ENCODE measurements at regions not wholly inside any gene's neighbourhood (a gene's known extent, or its start where the extent isn't known, plus 50 kb on each side); places are given as distances from the start of the nearest gene placed in this dataset.

DNA sequence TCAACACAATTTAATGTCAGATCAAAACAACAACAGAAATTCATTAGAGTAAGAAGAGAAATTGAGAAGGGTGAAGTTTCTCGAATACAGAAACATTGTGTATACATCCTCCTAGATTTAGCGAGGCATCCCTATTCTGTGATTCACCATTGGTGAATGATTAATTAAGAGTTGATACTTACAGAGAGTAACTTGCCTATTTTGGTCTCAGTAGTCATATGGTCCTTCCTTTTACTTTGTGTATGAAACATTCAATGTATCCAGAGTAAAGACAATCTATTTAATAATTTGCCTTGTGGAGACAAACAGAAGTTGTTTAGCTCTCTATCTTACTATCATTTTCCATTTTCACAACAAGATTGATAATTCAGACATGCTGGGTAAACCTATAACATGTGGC is 432.0 kb downstream of the ZPLD1 start:
- no peaks in the 10 kb centered on the region for H3K4me1 ChIP-seq (ENCODE audit: control insufficient read depth in 1 of 2, insufficient read depth in 2 of 2, low read length in 2 of 2)
- H3K27me3 ChIP-seq (ENCODE audit: control insufficient read depth in 1 of 2, insufficient read depth in 2 of 2, low read length in 2 of 2), result no peaks in the 10 kb centered on the region
- H3K9ac ChIP-seq (ENCODE audit: low read depth in 1 of 2, low read length in 2 of 2), result no peak overlapping the region
- no peak overlapping the region for H3K4me3 ChIP-seq (ENCODE audit: low read depth in 1 of 2, low read length in 2 of 2)
- H3K36me3 ChIP-seq (ENCODE audit: control insufficient read depth in 1 of 2, insufficient read depth in 2 of 2, low read length in 2 of 2), result no peaks in the 10 kb centered on the region
- H3K9me3 ChIP-seq (ENCODE audit: control insufficient read depth in 1 of 2, low read length in 2 of 2), result no peaks in the 10 kb centered on the region
- no peak overlapping the region for H3K27ac ChIP-seq (ENCODE audit: low read depth, low read length)

GRCh38 chr3:102883515-102883914 is 448.7 kb downstream of the ZPLD1 start:
- Histone ChIP-seq H3K4me3 (ENCODE audit: low read depth in 1 of 2, low read length in 2 of 2) (no peak overlapping the region), H3K9me3 (ENCODE audit: control insufficient read depth in 1 of 2, low read length in 2 of 2) (no peaks in the 10 kb centered on the region), H3K4me1 (ENCODE audit: control insufficient read depth in 1 of 2, insufficient read depth in 2 of 2, low read length in 2 of 2) (no peaks in the 10 kb centered on the region), H3K9ac (ENCODE audit: low read depth in 1 of 2, low read length in 2 of 2) (no peak overlapping the region), H3K27ac (ENCODE audit: low read depth, low read length) (no peak overlapping the region), H3K27me3 (ENCODE audit: control insufficient read depth in 1 of 2, insufficient read depth in 2 of 2, low read length in 2 of 2) (no peaks in the 10 kb centered on the region), H3K36me3 (ENCODE audit: control insufficient read depth in 1 of 2, insufficient read depth in 2 of 2, low read length in 2 of 2) (no peaks in the 10 kb centered on the region)

- no peaks in the 10 kb centered on the region for H3K4me1 ChIP-seq (ENCODE audit: control insufficient read depth in 1 of 2, insufficient read depth in 2 of 2, low read length in 2 of 2)
- no peak overlapping the region for H3K9ac ChIP-seq (ENCODE audit: low read depth in 1 of 2, low read length in 2 of 2)
- no peaks in the 10 kb centered on the region for H3K9me3 ChIP-seq (ENCODE audit: control insufficient read depth in 1 of 2, low read length in 2 of 2)
- H3K36me3 ChIP-seq (ENCODE audit: control insufficient read depth in 1 of 2, insufficient read depth in 2 of 2, low read length in 2 of 2), result no peaks in the 10 kb centered on the region
- H3K27ac ChIP-seq (ENCODE audit: low read depth, low read length), result no peak overlapping the region
- H3K4me3 ChIP-seq (ENCODE audit: low read depth in 1 of 2, low read length in 2 of 2), result no peak overlapping the region
- no peaks in the 10 kb centered on the region for H3K27me3 ChIP-seq (ENCODE audit: control insufficient read depth in 1 of 2, insufficient read depth in 2 of 2, low read length in 2 of 2)
Measured at GRCh38 chr3:102885289-102885688, 450.5 kb downstream of the ZPLD1 start.

GRCh38 chr3:102887431-102887830 is 452.6 kb downstream of the ZPLD1 start:
- H3K4me1 ChIP-seq (ENCODE audit: control insufficient read depth in 1 of 2, insufficient read depth in 2 of 2, low read length in 2 of 2), result no peaks in the 10 kb centered on the region
- H3K36me3 ChIP-seq (ENCODE audit: control insufficient read depth in 1 of 2, insufficient read depth in 2 of 2, low read length in 2 of 2), result no peaks in the 10 kb centered on the region
- no peak overlapping the region for H3K27ac ChIP-seq (ENCODE audit: low read depth, low read length)
- no peak overlapping the region for H3K4me3 ChIP-seq (ENCODE audit: low read depth in 1 of 2, low read length in 2 of 2)
- H3K27me3 ChIP-seq (ENCODE audit: control insufficient read depth in 1 of 2, insufficient read depth in 2 of 2, low read length in 2 of 2), result no peaks in the 10 kb centered on the region
- H3K9me3 ChIP-seq (ENCODE audit: control insufficient read depth in 1 of 2, low read length in 2 of 2), result no peaks in the 10 kb centered on the region
- no peak overlapping the region for H3K9ac ChIP-seq (ENCODE audit: low read depth in 1 of 2, low read length in 2 of 2)

DNA sequence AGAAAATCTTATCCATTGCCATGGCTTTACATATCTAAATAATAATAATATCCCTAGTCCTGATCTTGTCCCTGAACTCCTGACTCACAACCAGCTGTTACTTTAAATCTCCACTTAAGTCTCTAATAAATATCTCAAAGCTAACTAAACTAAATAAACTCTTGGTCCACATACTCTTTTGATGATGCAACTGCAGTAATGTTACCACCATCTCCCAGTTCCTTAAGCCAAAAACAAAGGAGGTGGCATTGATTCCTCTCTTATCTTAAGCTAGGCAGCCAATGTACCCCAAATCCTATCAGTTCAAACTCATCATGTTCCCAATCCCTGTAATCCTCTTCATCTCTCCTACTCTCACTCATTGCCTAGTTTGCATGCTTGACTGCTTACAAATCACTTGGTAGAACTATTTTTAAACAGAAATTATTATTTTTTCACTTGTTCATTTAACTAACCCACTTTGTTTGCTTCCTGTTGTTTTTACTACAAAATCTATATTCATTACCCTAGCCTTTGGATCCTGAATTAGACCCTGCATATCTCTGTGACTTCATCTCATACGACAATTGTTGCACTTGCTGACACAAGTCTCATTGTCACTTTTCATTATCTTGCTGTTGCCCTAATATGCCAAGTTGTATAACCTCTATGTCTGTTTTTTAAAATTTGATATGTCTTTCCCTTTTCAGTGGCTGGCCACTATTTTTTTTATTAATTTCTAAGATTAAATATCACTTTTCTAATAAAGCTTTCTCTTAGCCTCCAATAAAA is 462.2 kb downstream of the ZPLD1 start:
- H3K9ac ChIP-seq (ENCODE audit: low read depth in 1 of 2, low read length in 2 of 2), result no peak overlapping the region
- no peaks in the 10 kb centered on the region for H3K36me3 ChIP-seq (ENCODE audit: control insufficient read depth in 1 of 2, insufficient read depth in 2 of 2, low read length in 2 of 2)
- no peak overlapping the region for H3K27ac ChIP-seq (ENCODE audit: low read depth, low read length)
- H3K27me3 ChIP-seq (ENCODE audit: control insufficient read depth in 1 of 2, insufficient read depth in 2 of 2, low read length in 2 of 2), result no peaks in the 10 kb centered on the region
- H3K4me3 ChIP-seq (ENCODE audit: low read depth in 1 of 2, low read length in 2 of 2), result no peak overlapping the region
- H3K9me3 ChIP-seq (ENCODE audit: control insufficient read depth in 1 of 2, low read length in 2 of 2), result no peaks in the 10 kb centered on the region
- H3K4me1 ChIP-seq (ENCODE audit: control insufficient read depth in 1 of 2, insufficient read depth in 2 of 2, low read length in 2 of 2), result no peaks in the 10 kb centered on the region

DNA sequence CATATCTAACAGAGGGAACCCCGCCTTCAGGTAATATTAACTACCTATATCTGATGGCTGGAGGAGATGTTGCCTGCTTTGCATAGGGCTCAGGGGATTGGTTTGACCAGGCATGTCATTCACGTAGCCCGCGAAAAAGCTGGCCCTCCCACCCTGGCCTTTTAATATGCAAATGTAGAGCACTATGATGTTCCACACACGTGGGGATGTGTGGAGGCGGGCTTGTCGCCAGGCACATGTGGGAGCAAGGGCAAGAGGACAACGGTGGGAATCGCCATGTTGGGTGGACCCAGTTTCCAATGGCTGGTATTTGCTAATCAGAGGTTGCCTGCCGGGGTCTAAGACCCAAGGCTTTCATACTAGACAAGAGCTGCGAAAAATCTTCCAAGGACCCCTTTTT is 469.8 kb downstream of the ZPLD1 start:
- Histone ChIP-seq H3K4me1 (ENCODE audit: control insufficient read depth in 1 of 2, insufficient read depth in 2 of 2, low read length in 2 of 2) (no peaks in the 10 kb centered on the region), H3K9ac (ENCODE audit: low read depth in 1 of 2, low read length in 2 of 2) (no peak overlapping the region), H3K27me3 (ENCODE audit: control insufficient read depth in 1 of 2, insufficient read depth in 2 of 2, low read length in 2 of 2) (no peaks in the 10 kb centered on the region), H3K27ac (ENCODE audit: low read depth, low read length) (no peak overlapping the region), H3K36me3 (ENCODE audit: control insufficient read depth in 1 of 2, insufficient read depth in 2 of 2, low read length in 2 of 2) (no peaks in the 10 kb centered on the region), H3K9me3 (ENCODE audit: control insufficient read depth in 1 of 2, low read length in 2 of 2) (no peaks in the 10 kb centered on the region), H3K4me3 (ENCODE audit: low read depth in 1 of 2, low read length in 2 of 2) (no peak overlapping the region)

DNA sequence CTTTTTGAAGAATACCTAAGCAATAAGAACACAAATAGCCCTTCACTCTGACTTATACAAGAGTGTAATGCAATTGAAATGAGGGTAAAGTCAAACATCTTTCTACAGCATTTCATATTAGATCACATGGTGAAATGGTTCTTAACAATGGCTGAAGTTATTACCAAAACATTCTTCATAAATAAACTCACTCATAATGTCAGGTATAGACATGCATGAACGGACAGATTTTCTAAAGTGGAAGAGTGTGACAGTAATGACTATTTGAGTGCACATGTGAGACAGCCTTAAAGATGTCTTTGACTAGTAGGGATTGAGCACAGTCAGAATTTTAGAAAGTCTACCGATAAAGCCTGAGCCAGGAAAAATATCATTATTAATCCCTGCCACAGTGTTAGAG is 471.0 kb downstream of the ZPLD1 start:
- no peak overlapping the region for H3K9ac ChIP-seq (ENCODE audit: low read depth in 1 of 2, low read length in 2 of 2)
- no peaks in the 10 kb centered on the region for H3K36me3 ChIP-seq (ENCODE audit: control insufficient read depth in 1 of 2, insufficient read depth in 2 of 2, low read length in 2 of 2)
- H3K27me3 ChIP-seq (ENCODE audit: control insufficient read depth in 1 of 2, insufficient read depth in 2 of 2, low read length in 2 of 2), result no peaks in the 10 kb centered on the region
- H3K9me3 ChIP-seq (ENCODE audit: control insufficient read depth in 1 of 2, low read length in 2 of 2), result no peaks in the 10 kb centered on the region
- no peaks in the 10 kb centered on the region for H3K4me1 ChIP-seq (ENCODE audit: control insufficient read depth in 1 of 2, insufficient read depth in 2 of 2, low read length in 2 of 2)
- H3K4me3 ChIP-seq (ENCODE audit: low read depth in 1 of 2, low read length in 2 of 2), result no peak overlapping the region
- no peak overlapping the region for H3K27ac ChIP-seq (ENCODE audit: low read depth, low read length)

DNA sequence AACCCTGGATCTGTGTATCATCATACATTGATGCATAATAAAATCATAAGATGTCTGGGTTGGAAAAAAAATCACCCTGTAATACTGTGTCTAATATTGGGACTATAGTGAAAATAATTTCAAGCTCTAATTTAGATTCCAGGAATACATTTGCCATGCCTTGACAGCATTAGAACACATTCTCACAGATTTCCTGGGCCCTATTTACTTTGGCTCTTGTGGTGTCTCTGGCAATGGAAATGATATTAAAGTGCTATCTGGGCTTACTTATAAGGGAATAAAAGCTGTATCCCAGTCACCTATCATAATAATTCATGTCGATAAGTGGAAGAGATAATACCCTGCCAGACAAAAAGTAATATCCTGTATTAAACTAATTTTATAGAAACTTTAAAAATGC is 472.0 kb downstream of the ZPLD1 start:
- H3K9ac ChIP-seq (ENCODE audit: low read depth in 1 of 2, low read length in 2 of 2), result no peak overlapping the region
- H3K9me3 ChIP-seq (ENCODE audit: control insufficient read depth in 1 of 2, low read length in 2 of 2), result no peaks in the 10 kb centered on the region
- H3K27ac ChIP-seq (ENCODE audit: low read depth, low read length), result no peak overlapping the region
- H3K4me3 ChIP-seq (ENCODE audit: low read depth in 1 of 2, low read length in 2 of 2), result no peak overlapping the region
- H3K36me3 ChIP-seq (ENCODE audit: control insufficient read depth in 1 of 2, insufficient read depth in 2 of 2, low read length in 2 of 2), result no peaks in the 10 kb centered on the region
- H3K27me3 ChIP-seq (ENCODE audit: control insufficient read depth in 1 of 2, insufficient read depth in 2 of 2, low read length in 2 of 2), result no peaks in the 10 kb centered on the region
- no peaks in the 10 kb centered on the region for H3K4me1 ChIP-seq (ENCODE audit: control insufficient read depth in 1 of 2, insufficient read depth in 2 of 2, low read length in 2 of 2)

DNA sequence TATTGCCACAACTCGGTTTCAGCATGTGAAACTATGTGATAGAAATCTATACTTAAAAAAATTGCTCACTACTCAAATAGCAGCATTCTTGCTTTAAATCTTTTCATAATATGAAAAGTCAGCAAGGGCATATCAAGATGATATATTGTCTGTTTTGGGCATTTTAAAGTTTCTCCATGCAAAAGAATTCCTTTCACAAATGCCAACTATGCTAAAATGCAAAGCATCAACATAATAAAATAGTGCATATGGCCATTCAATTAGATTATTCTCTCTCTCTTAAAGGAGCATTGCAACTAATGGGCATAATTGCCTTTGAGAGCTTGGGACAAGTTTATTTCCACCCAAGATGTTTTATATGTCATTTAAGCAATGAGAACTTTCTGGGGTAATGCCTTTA is 475.1 kb downstream of the ZPLD1 start:
- no peak overlapping the region for H3K9ac ChIP-seq (ENCODE audit: low read depth in 1 of 2, low read length in 2 of 2)
- no peak overlapping the region for H3K4me3 ChIP-seq (ENCODE audit: low read depth in 1 of 2, low read length in 2 of 2)
- no peaks in the 10 kb centered on the region for H3K27me3 ChIP-seq (ENCODE audit: control insufficient read depth in 1 of 2, insufficient read depth in 2 of 2, low read length in 2 of 2)
- no peaks in the 10 kb centered on the region for H3K9me3 ChIP-seq (ENCODE audit: control insufficient read depth in 1 of 2, low read length in 2 of 2)
- H3K4me1 ChIP-seq (ENCODE audit: control insufficient read depth in 1 of 2, insufficient read depth in 2 of 2, low read length in 2 of 2), result no peaks in the 10 kb centered on the region
- no peak overlapping the region for H3K27ac ChIP-seq (ENCODE audit: low read depth, low read length)
- H3K36me3 ChIP-seq (ENCODE audit: control insufficient read depth in 1 of 2, insufficient read depth in 2 of 2, low read length in 2 of 2), result no peaks in the 10 kb centered on the region

DNA sequence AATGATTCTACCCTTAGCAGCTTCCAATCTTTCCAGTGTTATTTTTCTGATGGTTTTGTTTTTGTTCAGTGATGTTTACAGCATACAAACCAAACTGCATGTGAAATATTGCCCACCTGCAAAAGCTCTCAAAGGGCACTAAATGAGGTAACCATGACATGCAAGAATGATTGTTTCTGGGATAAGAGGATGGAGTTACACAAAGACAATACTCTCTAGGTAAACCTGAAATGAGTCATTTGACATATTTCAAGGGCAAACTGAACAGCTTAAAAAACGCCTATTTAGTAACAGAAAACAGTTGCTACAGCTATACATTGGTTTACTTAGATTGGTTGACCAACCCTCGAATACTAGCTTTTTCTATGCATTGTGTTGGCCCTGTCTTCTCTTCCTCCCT is 481.7 kb downstream of the ZPLD1 start:
- Histone ChIP-seq H3K9ac (ENCODE audit: low read depth in 1 of 2, low read length in 2 of 2) (no peak overlapping the region), H3K9me3 (ENCODE audit: control insufficient read depth in 1 of 2, low read length in 2 of 2) (no peaks in the 10 kb centered on the region), H3K27me3 (ENCODE audit: control insufficient read depth in 1 of 2, insufficient read depth in 2 of 2, low read length in 2 of 2) (no peaks in the 10 kb centered on the region), H3K4me3 (ENCODE audit: low read depth in 1 of 2, low read length in 2 of 2) (no peak overlapping the region), H3K4me1 (ENCODE audit: control insufficient read depth in 1 of 2, insufficient read depth in 2 of 2, low read length in 2 of 2) (no peaks in the 10 kb centered on the region), H3K27ac (ENCODE audit: low read depth, low read length) (no peak overlapping the region), H3K36me3 (ENCODE audit: control insufficient read depth in 1 of 2, insufficient read depth in 2 of 2, low read length in 2 of 2) (no peaks in the 10 kb centered on the region)

DNA sequence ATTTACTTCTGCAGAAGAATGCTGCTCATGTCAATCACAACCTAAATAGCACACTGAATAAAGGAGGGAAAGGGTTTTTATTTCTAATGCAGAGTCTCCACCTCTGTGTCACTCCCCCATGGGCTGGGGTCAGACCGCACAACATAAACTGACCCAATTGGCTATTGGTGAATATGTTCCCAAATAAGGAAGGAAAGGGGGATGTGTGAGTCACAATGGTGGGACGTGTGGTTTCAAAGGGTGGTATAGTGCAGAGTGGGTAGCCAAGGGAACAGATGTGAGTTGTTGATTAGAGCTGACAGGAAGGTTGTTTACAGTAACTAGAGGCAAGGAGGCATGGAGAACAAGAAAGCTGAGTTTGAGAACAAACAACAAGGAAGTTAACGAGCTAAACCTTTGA is 491.8 kb downstream of the ZPLD1 start:
- H3K27me3 ChIP-seq (ENCODE audit: control insufficient read depth in 1 of 2, insufficient read depth in 2 of 2, low read length in 2 of 2), result no peaks in the 10 kb centered on the region
- no peaks in the 10 kb centered on the region for H3K36me3 ChIP-seq (ENCODE audit: control insufficient read depth in 1 of 2, insufficient read depth in 2 of 2, low read length in 2 of 2)
- H3K4me3 ChIP-seq (ENCODE audit: low read depth in 1 of 2, low read length in 2 of 2), result no peak overlapping the region
- H3K9ac ChIP-seq (ENCODE audit: low read depth in 1 of 2, low read length in 2 of 2), result no peak overlapping the region
- H3K4me1 ChIP-seq (ENCODE audit: control insufficient read depth in 1 of 2, insufficient read depth in 2 of 2, low read length in 2 of 2), result no peaks in the 10 kb centered on the region
- no peak overlapping the region for H3K27ac ChIP-seq (ENCODE audit: low read depth, low read length)
- peaks cover 0 to 9% of the 10 kb centered on the region in 2 donors for H3K9me3 ChIP-seq (ENCODE audit: control insufficient read depth in 1 of 2, low read length in 2 of 2)
